DMS153 treated with DMSO at 0.1 percent for 48 hours (cell line): ENCODE measurements at regions not wholly inside any gene's neighbourhood (a gene's known extent, or its start where the extent isn't known, plus 50 kb on each side); places are given as distances from the start of the nearest gene placed in this dataset.
"Not testable (repeated sequence)": the region's sequence is repeated elsewhere in the genome, so short reads cannot be mapped to it uniquely, and the experiment has no call there.

Experiments used
- DNase-seq: peaks from one replicate; lab custom pipeline; 2025; ENCODE audit not compliant: unreplicated experiment; lab: John Stamatoyannopoulos, UW

GRCh38 chr10:84845628-84846261 is 517.4 kb downstream of the CCSER2 start:
- peak; percentile 34 for DNase-seq

- DNase-seq: no peak
These were observed 518.4 kb downstream of the CCSER2 start for GRCh38 chr10:84846658-84847316.

- no peak for DNase-seq
These were observed 520.6 kb downstream of the CCSER2 start for GRCh38 chr10:84848967-84849366.

- DNase-seq: no peak
These were observed 522.4 kb downstream of the CCSER2 start for GRCh38 chr10:84850826-84851225.

- DNase-seq: no peak
These were observed 526.0 kb downstream of the CCSER2 start for GRCh38 chr10:84854439-84854838.

GRCh38 chr10:84860855-84861254 is 532.5 kb downstream of the CCSER2 start:
- no peak for DNase-seq

GRCh38 chr10:84862551-84862950 is 534.2 kb downstream of the CCSER2 start:
- no peak for DNase-seq

GRCh38 chr10:84863675-84864074 is 535.3 kb downstream of the CCSER2 start:
- DNase-seq: no peak

- DNase-seq: no peak
These were observed 548.0 kb downstream of the CCSER2 start for GRCh38 chr10:84876116-84876999.

- no peak for DNase-seq
These were observed 551.6 kb downstream of the CCSER2 start for GRCh38 chr10:84879991-84880390.

GRCh38 chr10:84881696-84882095 is 553.3 kb downstream of the CCSER2 start:
- DNase-seq: not testable (repeated sequence)

- no peak for DNase-seq
These were observed 562.3 kb downstream of the CCSER2 start for GRCh38 chr10:84890706-84891105.

GRCh38 chr10:84891631-84892030 is 563.2 kb downstream of the CCSER2 start:
- no peak for DNase-seq

- no peak for DNase-seq
These were observed 567.2 kb downstream of the CCSER2 start for GRCh38 chr10:84895541-84895940.

GRCh38 chr10:84896909-84897308 is 568.5 kb downstream of the CCSER2 start:
- no peak for DNase-seq

- DNase-seq: no peak
These were observed 570.9 kb downstream of the CCSER2 start for GRCh38 chr10:84899268-84899667.

- DNase-seq: no peak
These were observed 571.8 kb downstream of the CCSER2 start for GRCh38 chr10:84900141-84900540.

- no peak for DNase-seq
These were observed 573.5 kb downstream of the CCSER2 start for GRCh38 chr10:84901885-84902284.

GRCh38 chr10:84902553-84902952 is 574.2 kb downstream of the CCSER2 start:
- DNase-seq: no peak

GRCh38 chr10:84903320-84903719 is 574.9 kb downstream of the CCSER2 start:
- DNase-seq: no peak

GRCh38 chr10:84907461-84908009 is 579.1 kb downstream of the CCSER2 start:
- DNase-seq: no peak

GRCh38 chr10:84908491-84908890 is 580.1 kb downstream of the CCSER2 start:
- DNase-seq: no peak
